IPS-NIHi7 (cell line): ENCODE measurements at regions not wholly inside any gene's neighbourhood (a gene's known extent, or its start where the extent isn't known, plus 50 kb on each side); places are given as distances from the start of the nearest gene placed in this dataset.

Source experiments
- DNase-seq: peaks from one replicate; pipeline ENCODE4 v3.0.0; 2012; ENCODE audit warnings: mixed read lengths; ENCODE audit errors: extremely low spot score

DNA sequence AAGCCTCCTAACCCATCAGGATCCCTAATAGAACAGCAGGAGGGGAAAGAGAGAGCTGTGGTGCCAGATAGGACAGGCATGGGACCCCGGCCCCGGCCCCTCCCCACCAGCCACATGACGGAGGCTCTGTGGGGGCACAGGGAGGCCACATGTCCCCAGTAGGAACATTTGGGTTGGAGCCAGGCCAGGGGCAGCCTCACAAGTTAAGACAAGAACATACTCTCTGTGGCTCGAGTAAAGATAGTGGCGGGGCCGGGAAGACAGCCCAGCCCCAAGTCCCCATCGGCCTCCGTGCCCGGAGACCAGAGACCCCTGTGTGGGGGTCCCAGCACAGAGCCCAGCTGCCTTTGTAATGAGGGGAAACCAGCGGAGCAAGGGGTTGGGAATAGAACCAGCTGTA is 78.6 kb upstream of the GALNT9 start:
- no peak for DNase-seq

DNA sequence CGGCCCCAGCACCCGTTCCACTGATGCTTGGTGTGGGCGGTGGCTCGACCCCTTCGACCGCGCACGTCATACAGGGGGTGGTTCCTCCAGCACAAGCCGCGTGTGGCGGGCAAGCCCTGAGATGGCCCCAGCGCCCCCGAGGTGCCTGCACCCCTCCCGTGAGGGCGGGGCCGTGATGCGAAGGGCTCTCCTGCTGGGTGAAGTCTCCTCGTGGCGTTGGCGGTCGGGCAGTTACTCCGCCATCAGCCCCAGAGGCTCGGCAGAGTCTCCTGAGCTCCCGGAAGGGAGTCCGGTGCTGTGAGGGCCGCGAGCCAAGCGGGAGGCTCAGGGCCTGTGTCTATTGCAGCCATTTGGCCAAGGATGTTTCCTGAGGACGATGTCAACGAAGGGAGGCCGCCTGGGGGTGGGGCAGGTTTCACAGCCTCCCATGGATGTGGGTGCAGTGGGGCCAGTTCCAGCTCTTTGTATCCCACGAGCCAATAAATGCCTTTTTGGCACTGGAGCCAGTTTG is 78.1 kb upstream of the GALNT9 start:
- no peak for DNase-seq

DNA sequence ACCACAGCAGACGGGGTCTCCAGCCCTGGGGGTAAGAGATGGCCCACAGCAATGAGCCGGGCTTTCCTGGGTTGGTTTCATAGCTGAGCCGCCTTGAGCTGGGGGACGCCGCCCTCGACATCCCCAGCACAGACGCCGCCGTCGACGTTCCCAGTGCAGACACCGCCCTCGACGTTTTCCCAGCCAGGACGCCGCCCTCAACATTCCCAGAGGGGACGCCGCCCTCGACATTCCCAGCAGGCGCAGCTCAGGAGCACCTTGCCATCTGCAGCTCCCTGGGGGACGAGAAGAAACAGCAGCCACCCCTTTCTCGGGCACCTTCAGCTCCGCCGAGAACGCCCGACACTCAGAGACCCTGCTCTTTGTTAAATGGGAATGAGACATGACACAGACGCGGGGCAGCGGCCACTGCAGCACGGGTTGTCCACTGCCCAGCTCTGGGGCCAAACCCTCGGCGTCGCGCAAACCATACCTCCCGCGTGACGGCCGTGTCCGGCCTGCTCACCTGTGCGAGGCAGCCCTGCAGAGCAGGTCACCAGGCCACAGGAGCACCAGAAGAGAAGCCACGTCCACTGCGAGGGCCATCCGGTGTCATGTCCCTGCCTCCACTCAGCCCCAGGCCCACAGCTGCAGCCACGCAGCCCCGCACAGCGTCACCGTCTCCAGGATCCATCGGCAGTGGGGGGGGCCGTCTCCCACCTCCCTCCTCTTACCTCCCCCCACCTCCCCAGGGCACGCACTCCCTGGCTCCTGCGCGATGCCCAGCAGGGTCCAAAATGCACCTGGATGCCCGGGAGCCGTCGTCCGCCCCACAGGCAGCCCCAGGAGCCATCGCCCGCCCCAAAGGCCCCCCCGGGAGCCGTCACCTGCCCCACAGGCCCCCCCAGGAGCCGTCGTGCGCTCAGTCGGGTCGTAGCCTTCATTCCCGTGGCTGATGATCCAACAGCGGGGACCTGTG is 77.4 kb upstream of the GALNT9 start:
- no peak for DNase-seq

DNA sequence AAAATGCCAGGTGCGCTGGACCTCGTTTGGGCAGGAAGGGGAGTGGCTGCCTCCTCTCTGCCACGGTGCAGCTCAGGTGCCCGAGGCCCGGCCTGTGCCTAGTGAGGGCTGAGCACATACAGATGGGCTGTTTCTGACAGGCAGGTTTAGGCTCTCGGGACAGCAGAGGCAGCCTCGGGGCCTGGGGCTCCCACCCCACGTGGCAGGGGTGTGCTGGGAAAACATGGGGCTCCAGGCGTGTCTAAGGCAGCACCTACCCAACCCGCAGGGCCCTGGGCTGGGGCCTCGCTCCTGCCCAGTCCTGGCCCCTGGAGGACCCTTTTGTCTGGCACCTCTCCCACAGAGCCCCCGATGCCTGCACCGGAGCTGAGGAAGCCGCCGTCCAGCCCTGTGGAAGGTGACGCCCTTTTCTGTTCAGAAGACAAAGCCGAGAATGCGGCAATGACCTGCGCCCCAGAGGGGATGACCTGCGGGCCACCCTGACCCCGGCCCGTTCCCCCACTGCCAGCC is 76.4 kb upstream of the GALNT9 start:
- no peak for DNase-seq

- DNase-seq = no peak
Observed at GRCh38 chr12:132404951-132405741, 75.8 kb upstream of the GALNT9 start.

DNA sequence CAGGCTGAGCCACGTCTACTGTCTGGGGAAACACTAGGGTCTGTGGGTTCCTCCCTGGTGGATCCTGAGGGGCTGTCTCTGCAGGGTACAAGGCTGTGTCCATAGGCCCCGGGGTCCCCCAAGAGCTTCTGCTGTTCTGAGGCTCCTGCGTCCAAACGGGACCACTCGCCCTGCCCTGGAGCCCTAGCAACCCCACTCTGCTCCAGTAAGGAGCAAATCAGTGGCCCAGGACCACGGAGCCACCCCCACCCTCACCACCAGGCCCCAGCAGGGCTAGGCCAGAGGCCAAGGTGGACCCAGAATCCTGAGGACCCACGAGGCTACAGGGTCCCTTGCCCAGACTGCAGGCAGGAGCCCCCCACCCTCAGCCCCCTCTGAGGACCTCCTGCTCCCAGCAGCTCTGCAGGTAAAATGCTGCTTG is 75.1 kb upstream of the GALNT9 start:
- DNase-seq = no peak

DNA sequence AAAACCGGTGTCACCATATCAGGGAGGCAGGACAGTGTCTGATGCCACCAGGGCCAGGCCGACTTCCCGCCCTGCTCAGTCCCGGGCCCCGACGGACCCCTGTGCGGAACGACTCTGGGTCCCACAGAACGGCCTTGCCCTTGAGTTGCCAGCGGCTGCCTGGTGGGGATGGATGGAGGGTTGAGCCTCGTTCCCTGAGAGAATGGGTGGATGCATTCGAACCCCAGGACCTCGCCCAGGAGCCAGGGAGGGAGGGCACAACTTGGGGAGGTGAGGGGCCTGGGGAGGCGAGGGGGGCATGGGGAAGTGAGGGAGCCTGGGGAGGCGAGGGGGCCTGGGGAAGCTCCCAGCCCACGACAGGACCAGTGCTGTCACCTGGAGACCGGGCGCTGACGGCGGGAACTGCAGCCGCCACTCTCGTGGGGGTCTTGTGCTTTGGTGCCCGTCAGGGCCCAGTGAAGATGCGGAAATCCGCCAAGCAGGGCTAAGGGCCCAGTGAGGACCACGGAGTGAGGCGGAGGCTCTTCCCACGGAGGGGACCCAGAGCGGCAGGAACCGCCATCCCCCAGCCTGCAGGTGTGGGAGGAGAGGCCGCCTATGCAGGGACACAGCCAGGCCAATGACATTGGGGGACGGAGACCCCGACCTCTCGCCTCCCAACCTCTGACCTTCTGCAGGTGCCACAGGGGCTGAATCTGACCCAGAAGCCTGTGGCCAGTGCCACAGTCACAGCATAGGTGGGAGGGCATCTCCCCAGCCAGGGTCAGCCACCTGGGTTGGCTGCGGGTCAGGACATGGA is 74.4 kb upstream of the GALNT9 start:
- no peak for DNase-seq

- DNase-seq = no peak
Observed at GRCh38 chr12:132402831-132403416, 73.5 kb upstream of the GALNT9 start.

GRCh38 chr12:132401982-132402381 is 72.6 kb upstream of the GALNT9 start:
- DNase-seq = no peak

DNA sequence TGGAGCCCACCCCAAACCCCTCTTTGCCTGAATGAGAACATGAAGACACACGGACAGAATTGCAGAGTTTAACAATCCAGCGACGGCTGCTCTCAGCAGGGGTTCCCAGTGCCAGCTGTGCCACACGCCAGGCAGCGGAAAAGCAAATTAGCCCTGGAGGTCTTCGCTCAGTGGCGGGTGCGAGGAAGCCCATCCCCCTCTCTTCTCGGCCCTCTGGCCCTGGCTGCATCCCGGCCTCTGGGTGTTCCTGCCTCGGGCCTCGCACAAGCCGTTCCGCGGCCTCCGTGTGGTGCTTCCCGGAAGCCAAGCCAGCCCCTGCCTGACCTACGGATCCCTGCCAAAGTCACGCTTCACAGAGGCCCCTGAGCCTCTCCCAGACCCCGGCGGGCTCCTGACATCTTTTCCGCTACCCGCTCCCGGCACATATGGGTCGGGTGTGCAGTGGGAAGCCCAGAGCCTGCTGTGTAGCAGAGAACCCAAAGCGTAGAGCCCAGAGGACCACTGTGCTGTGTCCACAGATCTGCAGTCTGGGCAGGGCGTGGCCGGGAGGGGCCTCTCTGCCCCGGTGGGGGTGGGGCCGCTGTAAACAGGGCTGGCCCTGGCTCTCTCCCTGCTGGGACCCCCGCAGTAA is 70.7 kb upstream of the GALNT9 start:
- DNase-seq = peak; percentile 53

DNA sequence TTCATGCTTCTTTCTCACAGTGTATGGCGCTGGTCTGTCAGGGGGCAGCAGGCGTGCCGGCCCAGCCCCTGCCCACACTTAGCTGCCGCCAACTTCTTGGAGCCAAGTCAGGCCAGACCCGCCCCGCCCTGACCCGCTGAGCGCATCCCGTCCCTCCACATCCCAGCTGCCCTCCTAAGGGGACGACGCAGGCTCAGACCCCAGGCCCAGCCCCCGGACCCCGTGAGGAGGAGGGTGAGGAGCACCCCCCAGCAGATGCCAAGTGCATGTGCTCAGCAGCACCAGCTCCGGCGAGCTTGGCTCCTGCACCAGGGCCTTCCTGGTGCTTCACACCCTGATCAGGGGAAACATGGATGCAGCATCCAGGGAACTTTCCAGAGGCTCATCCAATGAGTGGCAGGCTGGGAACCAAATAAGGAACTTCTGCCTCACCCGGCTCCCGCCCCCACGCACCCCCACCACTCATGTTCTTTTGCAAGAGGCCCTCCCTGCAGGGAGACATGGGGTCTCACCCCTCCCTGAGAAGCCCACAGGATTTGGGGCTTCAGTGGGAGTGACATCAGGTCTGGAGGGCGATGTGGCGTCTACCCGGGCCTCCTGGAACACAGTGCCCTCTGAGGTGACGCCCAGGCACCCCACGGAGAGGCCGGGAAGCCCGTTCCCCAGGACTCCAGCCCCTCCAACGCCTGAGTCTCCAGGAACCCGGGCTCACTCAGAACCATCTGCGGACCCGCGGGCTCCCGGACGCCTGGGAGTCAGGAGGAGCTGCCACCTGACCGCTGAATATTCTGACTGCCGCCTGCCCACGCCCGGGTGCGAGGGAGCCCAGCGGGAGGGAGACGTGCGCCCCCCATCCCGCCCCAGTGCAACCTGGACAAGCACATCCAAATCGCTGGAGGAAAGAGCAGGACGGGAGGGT is 70.0 kb upstream of the GALNT9 start:
- DNase-seq = no peak

DNA sequence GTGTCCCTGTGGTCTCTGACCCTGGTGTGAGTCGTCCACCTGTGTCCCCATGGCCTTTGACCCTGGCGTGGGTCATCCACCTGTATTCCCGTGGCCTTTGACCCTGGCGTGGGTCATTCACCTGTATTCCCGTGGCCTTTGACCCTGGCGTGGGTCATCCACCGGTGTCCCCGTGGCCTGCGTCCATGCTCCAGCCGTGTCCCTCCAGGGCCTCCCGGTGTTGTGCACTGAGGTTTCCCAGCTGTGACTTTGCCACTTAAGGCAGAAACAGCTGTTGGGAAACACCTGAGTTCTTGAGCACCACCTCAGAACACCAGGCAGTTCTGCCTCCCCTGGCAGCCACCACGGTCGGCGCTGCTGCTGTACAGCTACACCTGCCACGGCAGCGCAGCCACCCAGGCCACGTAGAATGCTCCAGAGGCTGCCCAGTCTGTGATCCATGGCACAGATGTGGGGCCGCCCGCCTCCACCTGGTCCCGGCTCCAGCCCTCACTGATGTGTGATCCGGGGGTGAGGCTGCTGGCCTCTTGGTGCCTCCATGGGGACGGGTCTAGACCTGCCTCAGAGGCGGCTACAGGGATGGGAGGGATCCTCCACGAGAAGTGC is 69.1 kb upstream of the GALNT9 start:
- DNase-seq = no peak

- DNase-seq = no peak
Observed at GRCh38 chr12:132397934-132398385, 68.6 kb upstream of the GALNT9 start.

GRCh38 chr12:132397152-132397933 is 68.0 kb upstream of the GALNT9 start:
- DNase-seq = no peak

GRCh38 chr12:132396657-132397056 is 67.3 kb upstream of the GALNT9 start:
- DNase-seq = no peak

- no peak for DNase-seq
Observed at GRCh38 chr12:132395908-132396305, 66.5 kb upstream of the GALNT9 start.

GRCh38 chr12:132395192-132395907 is 66.0 kb upstream of the GALNT9 start:
- no peak for DNase-seq
